ENCODE measurements at regions not wholly inside any gene's neighbourhood (a gene's known extent, or its start where the extent isn't known, plus 50 kb on each side); places are given as distances from the start of the nearest gene placed in this dataset.

GRCh38 chr13:37968555-37968954 lies 99.0 kb upstream of the TRPC4 start (continued):
- TF ChIP-seq REST (IDR thresholded peaks at IDR 0.05; ENCODE audit: unreplicated experiment) (no peak), ZNF114 (CRISPR knock-in tag; IDR thresholded peaks at IDR 0.05) (no peak), ETS1 (IDR thresholded peaks at IDR 0.05) (no peak), ZNF331 (CRISPR knock-in tag; IDR thresholded peaks at IDR 0.05; ENCODE audit: low read depth) (no peak), NANOG (IDR thresholded peaks at IDR 0.05; ENCODE audit: borderline replicate concordance) (no peak), CREB1 (CRISPR knock-in tag; IDR thresholded peaks at IDR 0.05; ENCODE audit: low read depth) (no peak), EZH2phosphoT487 (IDR thresholded peaks at IDR 0.05; ENCODE audit: unreplicated experiment) (no peak), EZH2 (IDR thresholded peaks at IDR 0.05; ENCODE audit: low read depth, unreplicated experiment) (no peak), STAT1 (IDR thresholded peaks at IDR 0.05; ENCODE audit: unreplicated experiment) (no peak)

GRCh38 chr13:37966266-37966665 lies 96.7 kb upstream of the TRPC4 start:
- Histone ChIP-seq H3K36me3 (ENCODE audit: insufficient read depth) (no peaks in the 10 kb centered on the region), H3K4me1 (ENCODE audit: insufficient read depth) (peaks cover 6% of the 10 kb centered on the region), H3K27me3 (ENCODE audit: insufficient read depth) (no peaks in the 10 kb centered on the region), H3F3A (replicated peaks; ENCODE audit: low read depth) (no peaks in the 10 kb centered on the region), H3K79me2 (replicated peaks; ENCODE audit: insufficient read depth) (no peaks in the 10 kb centered on the region), H3K4me3 (no peak overlapping the region), H2AFZ (no peak overlapping the region), H4K20me1 (replicated peaks; ENCODE audit: insufficient read depth) (no peaks in the 10 kb centered on the region), H3K4me2 (no peak overlapping the region), H3K9me2 (ENCODE audit: insufficient read depth) (no peaks in the 10 kb centered on the region), H3K27ac (ENCODE audit: low read depth) (no peak overlapping the region)
- no peak overlapping the region for H3K4me3 Mint-ChIP-seq
- no peaks in the 10 kb centered on the region for H3K27me3 Mint-ChIP-seq (ENCODE audit: insufficient read depth, low read depth, poor library complexity)
- H3K4me1 Mint-ChIP-seq: no peaks in the 10 kb centered on the region
- H3K27ac Mint-ChIP-seq: no peak overlapping the region
- DNase-seq (ENCODE audit: low spot score) (no peak), ATAC-seq (no peak)
- H3K9me3 Mint-ChIP-seq: peaks cover 4% of the 10 kb centered on the region; the same call in 2 of the 3 replicates
- H3K36me3 Mint-ChIP-seq (ENCODE audit: low read depth): peaks cover 7% of the 10 kb centered on the region; the same call in 2 of the 3 replicates
- TF ChIP-seq ZNF331 (CRISPR knock-in tag; IDR thresholded peaks at IDR 0.05; ENCODE audit: low read depth) (no peak), JUNB (IDR thresholded peaks at IDR 0.05; ENCODE audit: unreplicated experiment) (no peak), EZH2 (IDR thresholded peaks at IDR 0.05; ENCODE audit: low read depth, unreplicated experiment) (no peak), ZNF462 (CRISPR knock-in tag; IDR thresholded peaks at IDR 0.05) (no peak), CREB1 (CRISPR knock-in tag; IDR thresholded peaks at IDR 0.05; ENCODE audit: low read depth) (no peak), STAT1 (IDR thresholded peaks at IDR 0.05; ENCODE audit: unreplicated experiment) (no peak), ZNF114 (CRISPR knock-in tag; IDR thresholded peaks at IDR 0.05) (no peak), POLR2AphosphoS5 (IDR thresholded peaks at IDR 0.05; ENCODE audit: low read depth) (no peak), NANOG (IDR thresholded peaks at IDR 0.05; ENCODE audit: borderline replicate concordance) (no peak), ETS1 (IDR thresholded peaks at IDR 0.05) (no peak)
